ENCODE measurements at regions not wholly inside any gene's neighbourhood (a gene's known extent, or its start where the extent isn't known, plus 50 kb on each side); places are given as distances from the start of the nearest gene placed in this dataset.

DNA sequence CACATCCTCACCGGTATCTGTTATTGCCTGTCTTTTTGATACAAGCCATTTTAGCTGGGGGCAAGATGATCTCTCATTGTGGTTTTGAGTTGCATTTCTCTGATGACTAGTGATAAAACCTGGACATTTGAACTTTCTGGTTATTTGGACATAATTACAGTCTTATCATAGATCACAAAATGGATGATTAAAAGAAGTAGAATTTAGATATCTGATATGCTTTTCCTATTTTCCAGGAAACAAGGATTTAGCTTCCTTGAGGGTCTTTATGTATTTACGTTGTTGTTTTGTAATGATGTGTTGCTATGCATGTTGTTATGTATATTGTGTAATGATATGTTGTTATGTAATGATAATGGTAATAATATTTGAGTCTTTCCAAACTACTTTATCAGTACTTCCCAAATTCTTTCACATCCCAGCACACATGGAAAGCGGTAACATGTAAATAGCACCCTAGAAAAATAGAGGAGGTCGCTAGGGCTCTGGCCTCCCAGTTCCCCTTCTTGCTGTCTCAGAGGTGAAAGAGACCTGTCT, 53.8 kb downstream of the GJD2 start:
- ATAC-seq: no peak
- Histone ChIP-seq H3K27ac (no peak overlapping the region), H3K36me3 (ENCODE audit: insufficient read depth in 1 of 2, low read depth in 1 of 2) (no peaks in the 10 kb centered on the region), H3K4me1 (no peaks in the 10 kb centered on the region), H3K4me3 (no peak overlapping the region), H3K9me3 (no peaks in the 10 kb centered on the region), H3K27me3 (ENCODE audit: insufficient read depth in 3 of 3, low read length in 2 of 3) (no peaks in the 10 kb centered on the region)
- intact Hi-C loops (cut with DNase I): no loop called here
- DNase-seq: no peak
- TF ChIP-seq, protein P1, sequence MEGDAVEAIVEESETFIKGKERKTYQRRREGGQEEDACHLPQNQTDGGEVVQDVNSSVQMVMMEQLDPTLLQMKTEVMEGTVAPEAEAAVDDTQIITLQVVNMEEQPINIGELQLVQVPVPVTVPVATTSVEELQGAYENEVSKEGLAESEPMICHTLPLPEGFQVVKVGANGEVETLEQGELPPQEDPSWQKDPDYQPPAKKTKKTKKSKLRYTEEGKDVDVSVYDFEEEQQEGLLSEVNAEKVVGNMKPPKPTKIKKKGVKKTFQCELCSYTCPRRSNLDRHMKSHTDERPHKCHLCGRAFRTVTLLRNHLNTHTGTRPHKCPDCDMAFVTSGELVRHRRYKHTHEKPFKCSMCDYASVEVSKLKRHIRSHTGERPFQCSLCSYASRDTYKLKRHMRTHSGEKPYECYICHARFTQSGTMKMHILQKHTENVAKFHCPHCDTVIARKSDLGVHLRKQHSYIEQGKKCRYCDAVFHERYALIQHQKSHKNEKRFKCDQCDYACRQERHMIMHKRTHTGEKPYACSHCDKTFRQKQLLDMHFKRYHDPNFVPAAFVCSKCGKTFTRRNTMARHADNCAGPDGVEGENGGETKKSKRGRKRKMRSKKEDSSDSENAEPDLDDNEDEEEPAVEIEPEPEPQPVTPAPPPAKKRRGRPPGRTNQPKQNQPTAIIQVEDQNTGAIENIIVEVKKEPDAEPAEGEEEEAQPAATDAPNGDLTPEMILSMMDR (IDR thresholded peaks at IDR 0.05): no peak
- 85 to 88% (median 86%) methylated on average over 4 of the region's 4 CpGs for WGBS, 3 donors

DNA sequence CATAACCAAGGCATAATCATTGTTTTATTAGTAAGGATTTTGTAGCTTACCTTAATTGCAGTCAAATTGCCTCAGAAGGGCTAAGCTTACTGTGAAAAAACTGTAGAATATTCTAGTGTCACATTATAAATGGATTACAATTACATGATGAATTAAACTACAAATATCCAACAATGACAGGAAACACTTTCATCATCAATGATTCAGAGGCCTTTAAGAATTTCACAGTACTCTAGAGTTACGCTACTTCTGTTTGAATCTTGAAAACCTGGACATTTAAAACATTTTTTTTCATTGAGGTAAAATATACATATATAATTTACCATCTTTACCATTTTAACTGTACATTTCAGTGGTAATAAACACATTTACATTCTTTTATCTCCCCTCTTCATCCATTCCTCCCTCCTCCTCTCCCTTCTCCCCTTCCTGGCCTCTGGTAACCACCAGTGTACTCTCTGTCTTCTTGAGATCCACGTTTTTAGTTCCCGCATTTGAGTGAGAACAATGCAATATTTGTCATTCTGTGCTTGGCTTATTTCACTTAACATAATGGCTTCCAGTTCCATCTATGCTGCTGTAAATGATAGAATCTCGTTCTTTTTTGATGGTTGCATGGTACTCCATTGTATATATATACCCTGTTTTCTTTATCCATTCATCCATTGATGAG, 54.7 kb downstream of the GJD2 start:
- no peaks in the 10 kb centered on the region for H3K4me1 ChIP-seq
- ATAC-seq (no peak), DNase-seq (no peak)
- H3K9me3 ChIP-seq: no peaks in the 10 kb centered on the region
- H3K27ac ChIP-seq: no peak overlapping the region
- 67 to 77% (median 71%) methylated on average over 4 of the region's 4 CpGs for WGBS, 3 donors
- TF ChIP-seq, protein P1 (IDR thresholded peaks at IDR 0.05): no peak
- H3K36me3 ChIP-seq (ENCODE audit: insufficient read depth in 1 of 2, low read depth in 1 of 2): no peaks in the 10 kb centered on the region
- no peaks in the 10 kb centered on the region for H3K27me3 ChIP-seq (ENCODE audit: insufficient read depth in 3 of 3, low read length in 2 of 3)
- intact Hi-C loops (cut with DNase I): loop anchor here in 1 of 2 donors (10.0 kb wide), 1 partner anchor 135 kb away; no protein-coding TSS in a partner anchor
- H3K4me3 ChIP-seq: no peak overlapping the region

DNA sequence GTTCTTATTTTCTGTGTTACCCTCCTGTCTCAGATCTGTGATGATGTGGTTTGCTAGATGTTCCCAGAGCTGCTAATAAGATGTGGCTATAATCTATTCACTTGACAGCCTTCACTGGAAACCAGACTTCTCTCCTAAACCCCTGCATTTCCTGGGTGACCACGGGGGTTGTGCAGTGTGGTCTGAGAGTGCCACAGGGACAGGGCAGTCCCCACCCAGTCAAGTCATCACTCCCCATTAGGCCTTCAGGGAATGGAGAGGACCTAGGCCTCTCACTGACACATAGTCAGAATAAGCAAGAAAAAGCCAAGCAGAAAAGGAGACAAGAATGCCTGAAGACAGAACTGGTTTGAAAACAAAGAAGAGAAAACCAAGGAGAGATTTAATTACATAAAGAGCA, 58.3 kb downstream of the GJD2 start:
- no peak for ATAC-seq
- no peak overlapping the region for H3K27ac ChIP-seq
- no peaks in the 10 kb centered on the region for H3K4me1 ChIP-seq
- H3K9me3 ChIP-seq: no peaks in the 10 kb centered on the region
- peaks cover 0 to 3% (median 0%) of the 10 kb centered on the region in 3 donors for H3K27me3 ChIP-seq (ENCODE audit: insufficient read depth in 3 of 3, low read length in 2 of 3)
- no peaks in the 10 kb centered on the region for H3K36me3 ChIP-seq (ENCODE audit: insufficient read depth in 1 of 2, low read depth in 1 of 2)
- intact Hi-C loops (cut with DNase I): loop anchor here in 1 of 2 donors (10.0 kb wide), 1 partner anchor 138 kb away; no protein-coding TSS in a partner anchor
- WGBS, 3 donors: 66 to 69% (median 68%) methylated on average over 1 of the region's 1 CpG
- no peak overlapping the region for H3K4me3 ChIP-seq
- no peak for DNase-seq
- TF ChIP-seq, protein P1 (IDR thresholded peaks at IDR 0.05): no peak

DNA sequence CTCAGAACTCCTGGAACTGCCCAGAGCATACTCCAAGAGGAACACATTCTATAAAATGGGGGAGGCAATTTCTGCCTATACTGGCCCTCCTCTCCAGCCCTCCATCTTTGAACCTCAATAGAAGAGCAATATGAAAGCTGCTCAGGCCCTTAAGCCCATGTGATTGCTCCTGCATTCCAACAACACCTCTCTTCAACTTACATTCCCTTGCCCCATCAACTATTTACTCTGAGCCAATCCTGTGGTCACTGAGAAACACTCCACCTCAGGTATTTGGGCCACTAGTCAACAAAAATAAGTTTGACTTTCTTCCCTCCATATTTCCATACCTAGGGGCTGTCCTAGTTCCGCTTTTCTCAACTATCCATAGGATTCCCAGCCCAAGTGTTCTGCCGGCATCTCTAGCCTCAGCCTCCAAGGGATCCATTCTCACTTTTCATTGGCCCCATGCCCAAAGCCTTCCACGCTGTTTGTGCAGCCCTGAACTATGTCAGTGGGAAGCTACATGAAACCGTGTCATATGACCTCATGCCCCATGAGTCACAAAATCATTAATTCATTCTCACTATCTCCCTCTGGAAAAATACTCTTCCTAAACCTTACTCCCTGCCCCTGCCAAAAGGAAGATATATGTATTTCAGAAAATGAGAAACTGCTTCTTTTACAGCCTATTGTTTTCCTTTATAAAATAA, 61.6 kb downstream of the GJD2 start:
- Histone ChIP-seq H3K36me3 (ENCODE audit: insufficient read depth in 1 of 2, low read depth in 1 of 2) (no peaks in the 10 kb centered on the region), H3K9me3 (no peaks in the 10 kb centered on the region), H3K27me3 (ENCODE audit: insufficient read depth in 3 of 3, low read length in 2 of 3) (peaks cover 0 to 6% (median 3%) of the 10 kb centered on the region in 3 donors), H3K4me3 (no peak overlapping the region), H3K27ac (no peak overlapping the region), H3K4me1 (no peaks in the 10 kb centered on the region)
- DNase-seq (no peak), ATAC-seq (no peak)
- TF ChIP-seq, protein P1 (IDR thresholded peaks at IDR 0.05): no peak
- intact Hi-C loops (cut with DNase I): loop anchor here in 1 of 2 donors (10.0 kb wide), 1 partner anchor 142 kb away; no protein-coding TSS in a partner anchor
- 31 to 33% (median 31%) methylated on average over 4 of the region's 4 CpGs for WGBS, 3 donors

Data from psoas muscle (tissue), 7 donors.